ENCODE measurements at regions not wholly inside any gene's neighbourhood (a gene's known extent, or its start where the extent isn't known, plus 50 kb on each side); places are given as distances from the start of the nearest gene placed in this dataset.

DNA sequence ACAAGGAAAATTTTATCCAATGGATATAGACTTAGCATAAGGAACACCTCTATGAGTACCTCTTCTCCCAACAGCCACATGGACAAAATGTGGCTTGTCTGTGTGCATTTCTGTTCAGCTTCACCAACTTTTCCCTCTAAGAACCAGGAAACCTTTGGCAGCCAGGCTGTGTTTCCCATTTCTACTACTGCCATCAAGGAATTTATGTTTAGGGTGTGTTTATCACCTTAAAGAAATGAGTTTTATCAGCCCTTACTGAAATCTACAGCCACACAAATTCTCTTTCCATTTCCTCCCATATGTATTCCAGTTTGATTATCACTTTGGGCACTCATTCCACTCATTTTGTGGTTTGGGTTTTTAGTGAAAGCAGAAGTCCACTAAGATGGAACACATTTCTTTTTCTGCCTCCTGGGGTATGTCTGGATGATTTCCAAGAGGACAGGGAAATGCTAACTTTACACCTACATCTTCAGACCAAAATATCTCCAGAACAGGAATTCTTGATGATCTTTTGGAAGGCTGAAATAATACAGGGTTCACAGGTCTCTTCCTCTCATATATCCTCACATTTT lies 82.6 kb upstream of the MAOA start:
- TF ChIP-seq, protein P1, sequence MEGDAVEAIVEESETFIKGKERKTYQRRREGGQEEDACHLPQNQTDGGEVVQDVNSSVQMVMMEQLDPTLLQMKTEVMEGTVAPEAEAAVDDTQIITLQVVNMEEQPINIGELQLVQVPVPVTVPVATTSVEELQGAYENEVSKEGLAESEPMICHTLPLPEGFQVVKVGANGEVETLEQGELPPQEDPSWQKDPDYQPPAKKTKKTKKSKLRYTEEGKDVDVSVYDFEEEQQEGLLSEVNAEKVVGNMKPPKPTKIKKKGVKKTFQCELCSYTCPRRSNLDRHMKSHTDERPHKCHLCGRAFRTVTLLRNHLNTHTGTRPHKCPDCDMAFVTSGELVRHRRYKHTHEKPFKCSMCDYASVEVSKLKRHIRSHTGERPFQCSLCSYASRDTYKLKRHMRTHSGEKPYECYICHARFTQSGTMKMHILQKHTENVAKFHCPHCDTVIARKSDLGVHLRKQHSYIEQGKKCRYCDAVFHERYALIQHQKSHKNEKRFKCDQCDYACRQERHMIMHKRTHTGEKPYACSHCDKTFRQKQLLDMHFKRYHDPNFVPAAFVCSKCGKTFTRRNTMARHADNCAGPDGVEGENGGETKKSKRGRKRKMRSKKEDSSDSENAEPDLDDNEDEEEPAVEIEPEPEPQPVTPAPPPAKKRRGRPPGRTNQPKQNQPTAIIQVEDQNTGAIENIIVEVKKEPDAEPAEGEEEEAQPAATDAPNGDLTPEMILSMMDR (IDR thresholded peaks at IDR 0.05; ENCODE audit: low read depth, low read length, missing control alignments) = no peak
- H3K4me3 ChIP-seq (replicated peaks; ENCODE audit: low read depth, low read length) = no peak overlapping the region
- DNase-seq (ENCODE audit: extremely low read depth, low read depth) = no peak

DNA sequence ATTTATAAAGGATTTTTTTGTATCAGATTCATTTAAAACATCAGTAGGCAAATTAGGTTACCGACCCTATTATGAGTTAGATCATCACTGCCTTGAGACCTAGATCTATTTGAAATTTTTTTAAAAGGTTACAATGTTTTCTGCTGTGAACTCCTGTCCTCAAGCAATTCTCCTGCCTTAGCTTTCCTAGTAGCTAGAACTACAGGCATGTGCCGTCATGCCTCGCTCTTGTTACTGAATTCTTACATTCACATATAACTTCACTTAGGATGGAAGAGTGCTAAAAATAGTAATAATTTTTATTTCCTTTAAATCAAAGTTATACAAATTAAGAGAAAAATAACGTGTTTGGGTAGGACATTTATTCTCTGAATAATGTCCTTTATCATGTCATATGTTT lies 75.5 kb upstream of the MAOA start:
- no peak overlapping the region for H3K4me3 ChIP-seq (replicated peaks; ENCODE audit: low read depth, low read length)
- TF ChIP-seq, protein P1 (IDR thresholded peaks at IDR 0.05; ENCODE audit: low read depth, low read length, missing control alignments) = no peak
- DNase-seq (ENCODE audit: extremely low read depth, low read depth) = no peak

DNA sequence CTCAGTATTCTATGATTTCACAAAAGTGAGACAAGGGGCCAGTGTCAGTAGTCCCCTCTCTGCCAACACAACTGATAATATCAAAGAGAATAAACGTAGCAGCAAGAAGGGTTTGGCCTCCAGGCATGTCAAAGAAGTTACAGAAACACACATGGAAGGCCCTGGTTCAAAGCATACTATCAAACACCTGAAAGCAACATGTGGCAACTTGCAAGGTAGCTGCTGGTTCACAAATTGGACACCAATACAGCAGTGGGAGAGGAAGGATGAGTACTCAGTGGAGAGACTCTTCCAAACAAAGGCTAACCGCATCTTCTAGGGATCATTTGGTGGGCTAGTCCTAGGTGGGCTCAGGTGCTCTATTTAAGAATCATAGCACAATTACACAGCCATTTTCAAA lies 74.9 kb upstream of the MAOA start:
- no peak overlapping the region for H3K4me3 ChIP-seq (replicated peaks; ENCODE audit: low read depth, low read length)
- TF ChIP-seq, protein P1 (IDR thresholded peaks at IDR 0.05; ENCODE audit: low read depth, low read length, missing control alignments) = no peak
- no peak for DNase-seq (ENCODE audit: extremely low read depth, low read depth)

DNA sequence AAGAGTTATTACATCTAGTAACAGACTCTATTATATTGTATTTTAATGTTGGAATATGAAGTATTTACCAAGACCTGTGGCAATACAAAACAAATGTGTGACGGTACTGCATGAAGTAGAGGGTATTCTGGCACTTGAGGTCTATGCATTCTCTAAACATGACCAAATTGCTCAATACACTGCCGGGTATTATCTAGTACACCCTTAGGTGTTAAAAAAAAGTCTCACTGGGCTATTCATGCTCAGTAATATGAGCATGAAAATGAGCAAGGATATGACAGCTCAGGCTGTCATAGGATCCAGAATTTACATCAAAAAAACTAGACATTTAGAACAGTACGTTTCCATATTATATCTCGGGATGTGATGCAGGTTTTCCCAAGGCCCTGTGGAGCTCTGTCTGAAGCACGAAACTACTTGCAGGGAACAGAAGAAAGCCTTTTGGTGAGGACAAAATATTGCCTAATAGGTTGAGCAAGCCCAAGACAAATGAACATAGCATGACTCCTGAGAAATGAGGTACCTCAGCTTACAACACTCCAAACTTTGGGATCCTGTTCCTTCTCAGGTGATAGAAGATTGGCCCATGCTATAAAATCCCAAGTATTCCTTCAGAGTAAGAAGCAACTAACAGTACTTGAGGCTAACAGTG lies 74.1 kb upstream of the MAOA start:
- no peak overlapping the region for H3K4me3 ChIP-seq (replicated peaks; ENCODE audit: low read depth, low read length)
- TF ChIP-seq, protein P1 (IDR thresholded peaks at IDR 0.05; ENCODE audit: low read depth, low read length, missing control alignments) = no peak
- DNase-seq (ENCODE audit: extremely low read depth, low read depth) = no peak

DNA sequence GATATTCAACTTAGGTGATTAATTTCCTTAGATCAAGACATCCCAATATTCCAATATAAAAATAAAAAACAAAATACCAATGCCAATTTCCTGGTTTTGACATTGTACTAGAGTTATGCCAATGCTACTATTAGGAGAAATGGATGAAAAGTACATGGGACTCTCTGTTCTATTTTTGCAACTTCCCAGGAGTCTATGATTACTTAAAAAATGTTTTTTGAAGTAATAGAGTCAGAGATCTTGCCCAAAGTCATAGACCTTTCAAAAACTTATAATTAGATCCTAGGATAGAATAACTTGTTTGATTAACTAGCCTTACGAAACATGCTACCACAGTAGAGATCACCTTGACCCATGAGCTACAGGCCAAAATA lies 73.6 kb upstream of the MAOA start:
- DNase-seq (ENCODE audit: extremely low read depth, low read depth) = no peak
- TF ChIP-seq, protein P1 (IDR thresholded peaks at IDR 0.05; ENCODE audit: low read depth, low read length, missing control alignments) = no peak

DNA sequence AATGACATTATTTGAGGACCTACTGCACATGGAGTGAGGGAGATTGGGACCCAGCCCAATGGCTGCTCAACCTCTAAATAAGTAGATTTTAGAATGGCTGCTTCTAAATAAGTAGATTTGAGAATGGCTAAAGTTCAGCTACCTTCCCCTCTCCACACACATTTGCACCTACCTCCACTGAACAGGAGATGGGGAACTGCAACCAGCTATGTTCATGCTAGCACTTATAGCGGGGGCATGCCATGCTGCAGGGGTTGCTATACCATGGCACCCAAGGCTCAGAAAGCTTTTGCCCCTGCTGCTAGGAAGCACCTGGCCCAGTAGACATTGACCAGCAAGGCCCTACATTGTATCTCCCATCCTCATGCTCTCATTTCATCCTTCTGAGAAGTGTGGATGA lies 70.2 kb upstream of the MAOA start:
- DNase-seq (ENCODE audit: extremely low read depth, low read depth) = no peak
- no peak overlapping the region for H3K4me3 ChIP-seq (replicated peaks; ENCODE audit: low read depth, low read length)
- TF ChIP-seq, protein P1 (IDR thresholded peaks at IDR 0.05; ENCODE audit: low read depth, low read length, missing control alignments) = no peak

More for the DNA sequence above, 73.6 kb upstream of the MAOA start:
- no peak overlapping the region for H3K4me3 ChIP-seq (replicated peaks; ENCODE audit: low read depth, low read length)

DNA sequence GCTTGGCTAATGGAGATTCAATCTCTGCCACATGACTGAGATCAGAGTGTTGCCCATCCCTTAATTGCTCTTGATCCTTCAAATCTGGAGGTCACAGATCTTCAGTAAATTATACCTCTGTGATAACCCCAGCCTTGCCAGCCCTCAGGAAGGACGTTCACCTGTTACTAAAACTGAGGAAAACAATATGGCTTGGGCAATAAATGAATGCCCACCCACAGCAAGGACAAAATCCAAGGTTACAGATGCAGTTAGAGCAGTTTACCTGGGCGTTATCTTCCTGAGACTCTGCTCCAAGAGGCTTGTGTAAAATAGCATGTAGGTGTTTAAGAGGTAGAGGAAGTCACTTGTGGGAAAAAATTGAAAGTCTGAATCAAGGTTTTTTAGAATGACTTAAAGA lies 69.3 kb upstream of the MAOA start:
- TF ChIP-seq, protein P1 (IDR thresholded peaks at IDR 0.05; ENCODE audit: low read depth, low read length, missing control alignments) = no peak
- H3K4me3 ChIP-seq (replicated peaks; ENCODE audit: low read depth, low read length) = no peak overlapping the region
- no peak for DNase-seq (ENCODE audit: extremely low read depth, low read depth)

Data from HFF-Myc (cell line).